Calu3 (cell line): ENCODE measurements at regions not wholly inside any gene's neighbourhood (a gene's known extent, or its start where the extent isn't known, plus 50 kb on each side); places are given as distances from the start of the nearest gene placed in this dataset.
"Not testable (repeated sequence)": the region's sequence is repeated elsewhere in the genome, so short reads cannot be mapped to it uniquely, and the experiment has no call there.

Experiments used
- BruUV-seq: library from RNA; stranded (reverse); fragments of 400-500 nt; replicated peaks from 2 replicates; lab custom pipeline; 2021; lab: Mats Ljungman, UMichigan
- CTCF ChIA-PET: fragments of 300-600 bp; sonication (Branson Sonifier 250); formaldehyde crosslinking; loops from one replicate; lab custom pipeline; 2022; ENCODE audit warnings: antibody characterized with exemption; lab: Charles Lee
- DNase-seq: peaks from one replicate; pipeline ENCODE4 v3.0.0; 2022
- H3K27ac Mint-ChIP-seq: one replicate; pipeline ENCODE4 v1.8.0; 2022; ENCODE audit warnings: mixed read lengths; ENCODE audit not compliant: unreplicated experiment
- H3K27me3 Mint-ChIP-seq: one replicate; pipeline ENCODE4 v1.8.0; 2022; ENCODE audit warnings: mixed read lengths; ENCODE audit not compliant: unreplicated experiment
- H3K36me3 Mint-ChIP-seq: one replicate; pipeline ENCODE4 v1.8.0; 2022; ENCODE audit warnings: mild to moderate bottlenecking, moderate library complexity, mixed read lengths; ENCODE audit not compliant: insufficient read depth, unreplicated experiment
- H3K4me1 Mint-ChIP-seq: one replicate; pipeline ENCODE4 v1.8.0; 2022; ENCODE audit warnings: mild to moderate bottlenecking, low read depth, mixed read lengths; ENCODE audit not compliant: unreplicated experiment
- H3K4me3 Mint-ChIP-seq: one replicate; pipeline ENCODE4 v1.8.0; 2022; ENCODE audit warnings: mild to moderate bottlenecking, low read depth, moderate library complexity, mixed read lengths; ENCODE audit not compliant: unreplicated experiment
- H3K9me3 Mint-ChIP-seq: one replicate; pipeline ENCODE4 v1.8.0; 2022; ENCODE audit warnings: low read depth, mixed read lengths; ENCODE audit not compliant: unreplicated experiment
- intact Hi-C: fragments of 100-400 bp; cut with micrococcal nuclease; formaldehyde crosslinking; loops from one replicate; pipeline ENCODE4 v1.10.0; 2022; ENCODE audit not compliant: unreplicated experiment
- TF ChIP-seq, protein P1 (sequence below): fragments of 200-600 bp; IDR thresholded peaks from one replicate; pipeline ENCODE4 v1.8.0; 2022; ENCODE audit warnings: antibody characterized with exemption; ENCODE audit not compliant: unreplicated experiment

GRCh38 chr14:35213869-35214387, 78.3 kb upstream of the PSMA6 start:
- H3K36me3 Mint-ChIP-seq, result no peaks in the 10 kb centered on the region
- no TSS peak for BruUV-seq
- intact Hi-C loops, result loop anchor here (5.0 kb wide), 1 partner anchor 72 kb away; no protein-coding TSS in a partner anchor

GRCh38 chr14:35214402-35214801, 77.8 kb upstream of the PSMA6 start:
- not testable (repeated sequence) for DNase-seq, H3K36me3 Mint-ChIP-seq, H3K27me3 Mint-ChIP-seq, BruUV-seq, H3K9me3 Mint-ChIP-seq, H3K4me3 Mint-ChIP-seq, H3K27ac Mint-ChIP-seq
- intact Hi-C loops, result loop anchor here (5.0 kb wide), 1 partner anchor 72 kb away; no protein-coding TSS in a partner anchor
- peaks cover 12% of the 10 kb centered on the region for H3K4me1 Mint-ChIP-seq
- CTCF ChIA-PET, result interaction anchor here (0.8 to 2.1 kb wide), 6 partner anchors 25 to 189 kb away, joined by 3 to 5 read pairs (median 3); partner anchors contain the start of gene PSMA6

More at GRCh38 chr14:35213869-35214387, 78.3 kb upstream of the PSMA6 start:
- DNase-seq, result no peak
- CTCF ChIA-PET, result interaction anchor here (1.6 to 2.1 kb wide), 2 partner anchors 73 to 189 kb away, joined by 4 to 5 read pairs; no protein-coding TSS in a partner anchor
- Mint-ChIP-seq H3K4me3 (no peak overlapping the region), H3K27me3 (no peaks in the 10 kb centered on the region), H3K4me1 (peaks cover 12% of the 10 kb centered on the region), H3K9me3 (no peaks in the 10 kb centered on the region), H3K27ac (no peak overlapping the region)
- TF ChIP-seq, protein P1, sequence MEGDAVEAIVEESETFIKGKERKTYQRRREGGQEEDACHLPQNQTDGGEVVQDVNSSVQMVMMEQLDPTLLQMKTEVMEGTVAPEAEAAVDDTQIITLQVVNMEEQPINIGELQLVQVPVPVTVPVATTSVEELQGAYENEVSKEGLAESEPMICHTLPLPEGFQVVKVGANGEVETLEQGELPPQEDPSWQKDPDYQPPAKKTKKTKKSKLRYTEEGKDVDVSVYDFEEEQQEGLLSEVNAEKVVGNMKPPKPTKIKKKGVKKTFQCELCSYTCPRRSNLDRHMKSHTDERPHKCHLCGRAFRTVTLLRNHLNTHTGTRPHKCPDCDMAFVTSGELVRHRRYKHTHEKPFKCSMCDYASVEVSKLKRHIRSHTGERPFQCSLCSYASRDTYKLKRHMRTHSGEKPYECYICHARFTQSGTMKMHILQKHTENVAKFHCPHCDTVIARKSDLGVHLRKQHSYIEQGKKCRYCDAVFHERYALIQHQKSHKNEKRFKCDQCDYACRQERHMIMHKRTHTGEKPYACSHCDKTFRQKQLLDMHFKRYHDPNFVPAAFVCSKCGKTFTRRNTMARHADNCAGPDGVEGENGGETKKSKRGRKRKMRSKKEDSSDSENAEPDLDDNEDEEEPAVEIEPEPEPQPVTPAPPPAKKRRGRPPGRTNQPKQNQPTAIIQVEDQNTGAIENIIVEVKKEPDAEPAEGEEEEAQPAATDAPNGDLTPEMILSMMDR, result no peak

DNA sequence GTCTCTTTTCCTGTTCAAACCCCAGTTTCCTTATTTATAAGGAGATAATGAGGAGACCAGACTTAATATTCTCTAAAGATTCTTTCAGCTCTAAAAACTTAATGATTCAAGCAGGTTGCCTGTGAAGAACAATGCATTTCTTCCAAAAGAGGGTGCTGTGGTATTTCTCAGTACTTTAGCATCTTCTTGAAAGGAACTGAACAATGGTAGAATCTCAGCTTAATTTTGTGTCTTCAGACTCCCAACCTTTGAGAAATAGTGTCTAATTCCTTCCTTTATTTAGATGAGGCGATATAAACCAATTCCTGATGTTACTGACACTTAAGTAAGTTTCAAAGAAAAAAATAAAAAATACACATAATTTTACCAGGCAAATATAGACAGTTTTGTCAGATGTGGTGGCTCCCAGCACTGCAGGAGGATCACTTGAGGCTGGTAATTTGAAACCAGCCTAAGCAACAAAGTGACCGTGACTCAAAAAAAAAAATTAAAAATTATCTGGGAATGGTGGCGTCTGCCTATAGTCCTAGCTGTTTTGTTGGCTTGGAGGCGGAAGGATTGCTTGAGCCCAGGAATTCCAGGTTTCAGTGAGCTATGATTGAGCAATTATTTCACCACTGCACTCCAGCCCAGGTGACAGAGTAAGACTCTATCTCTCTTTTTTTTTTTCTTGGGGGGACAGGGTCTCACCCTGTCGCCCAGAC, 76.9 kb upstream of the PSMA6 start:
- Mint-ChIP-seq H3K36me3 (no peaks in the 10 kb centered on the region), H3K27ac (no peak overlapping the region), H3K27me3 (no peaks in the 10 kb centered on the region), H3K9me3 (no peaks in the 10 kb centered on the region), H3K4me1 (peaks cover 20% of the 10 kb centered on the region), H3K4me3 (no peak overlapping the region)
- no peak for DNase-seq
- intact Hi-C loops, result no loop called here
- BruUV-seq, result no TSS peak
- TF ChIP-seq, protein P1, result no peak
- CTCF ChIA-PET, result interaction anchor here (0.6 to 2.1 kb wide), 8 partner anchors 26 to 194 kb away, joined by 3 to 7 read pairs (median 4); partner anchors contain the start of gene PSMA6

- CTCF ChIA-PET, result not testable (repeated sequence)
- peaks cover 29% of the 10 kb centered on the region for H3K4me1 Mint-ChIP-seq
Observed at GRCh38 chr14:35218176-35218575, 74.0 kb upstream of the PSMA6 start.

DNA sequence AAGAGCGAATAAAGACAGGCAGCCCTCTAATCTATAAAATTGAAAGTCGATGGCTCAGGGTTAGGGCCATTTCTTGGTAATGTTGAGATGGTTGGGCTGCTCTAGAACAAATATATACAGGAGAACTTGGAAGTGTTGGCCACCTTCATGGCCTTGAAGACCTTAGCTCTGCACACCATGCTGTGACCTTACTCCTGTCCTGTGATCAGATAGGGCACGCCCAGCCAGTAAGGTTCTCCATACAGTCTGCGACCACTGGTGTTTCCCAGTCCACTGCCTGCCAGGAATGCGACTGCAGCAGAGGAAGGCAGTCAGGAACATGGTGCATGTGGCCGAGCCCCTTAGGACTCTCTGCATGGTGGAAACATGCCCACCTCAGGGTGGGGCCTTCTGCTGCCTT, 73.2 kb upstream of the PSMA6 start:
- intact Hi-C loops, result no loop called here
- Mint-ChIP-seq H3K27ac (no peak overlapping the region), H3K4me3 (no peak overlapping the region), H3K4me1 (peaks cover 24% of the 10 kb centered on the region), H3K9me3 (no peaks in the 10 kb centered on the region), H3K27me3 (no peaks in the 10 kb centered on the region), H3K36me3 (no peaks in the 10 kb centered on the region)
- CTCF ChIA-PET, result interaction anchor here (0.5 kb wide), 1 partner anchor 129 kb away, joined by 4 read pairs; no protein-coding TSS in a partner anchor
- BruUV-seq, result no TSS peak
- DNase-seq, result no peak
- TF ChIP-seq, protein P1, result no peak

More at GRCh38 chr14:35218176-35218575, 74.0 kb upstream of the PSMA6 start:
- intact Hi-C loops, H3K27ac Mint-ChIP-seq, H3K36me3 Mint-ChIP-seq, DNase-seq, H3K9me3 Mint-ChIP-seq, BruUV-seq, H3K27me3 Mint-ChIP-seq, H3K4me3 Mint-ChIP-seq: not testable (repeated sequence)
